Body of pancreas (tissue), 4 donors: ENCODE measurements at regions not wholly inside any gene's neighbourhood (a gene's known extent, or its start where the extent isn't known, plus 50 kb on each side); places are given as distances from the start of the nearest gene placed in this dataset.
"Not testable (repeated sequence)": the region's sequence is repeated elsewhere in the genome, so short reads cannot be mapped to it uniquely, and the experiment has no call there.

Experiments used
- CTCF ChIP-seq, 7 experiments: fragments of 450-650 bp in 4 of 7; fragments of 200-600 bp in 3 of 7; sonication (generic) in 3 of 7; IDR thresholded peaks; one replicate each; pipeline ENCODE4 v1.5.1; 2016 to 2019; ENCODE audit warnings: antibody characterized with exemption in 7 of 7
- POLR2A ChIP-seq, 3 donors: fragments of 450-650 bp; IDR thresholded peaks; one replicate each; pipeline ENCODE4 v1.6.1; 2016; ENCODE audit warnings: antibody characterized with exemption in 3 of 3, mild to moderate bottlenecking in 2 of 3

GRCh38 chr2:111496860-111497259 is 376.1 kb downstream of the BCL2L11 start:
- not testable (repeated sequence) for TF ChIP-seq POLR2A, CTCF (IDR thresholded peaks at IDR 0.05)
